Natural killer cell (primary cell): ENCODE measurements at regions not wholly inside any gene's neighbourhood (a gene's known extent, or its start where the extent isn't known, plus 50 kb on each side); places are given as distances from the start of the nearest gene placed in this dataset.

Experiments used
- ATAC-seq, 3 donors: fragments of 150-1000 bp in 2 of 3; fragments of 200-7000 bp in 1 of 3; cut with Tn5 transposase; 1 replicate in 1 of 3; 2 replicates in 2 of 3; pipeline ENCODE4 v1.10.0; 2021; ENCODE audit warnings: mild to moderate bottlenecking in 2 of 3, moderate library complexity in 2 of 3
- DNase-seq, 2 donors: peaks; one replicate each; pipeline versions ENCODE4 v3.0.0 to v3.0.0-alpha.2; 2013 to 2021; ENCODE audit warnings: mixed read lengths in 1 of 2
- H3K27ac ChIP-seq: one replicate; pipeline ENCODE4 v1.5.1; 2013; ENCODE audit warnings: mild to moderate bottlenecking, low read length
- H3K27me3 ChIP-seq: one replicate; pipeline ENCODE4 v1.6.1; 2013; ENCODE audit warnings: low read length; ENCODE audit not compliant: control insufficient read depth, insufficient read depth
- H3K36me3 ChIP-seq: one replicate; pipeline ENCODE4 v1.6.1; 2013; ENCODE audit warnings: low read length; ENCODE audit not compliant: control insufficient read depth, insufficient read depth
- H3K4me1 ChIP-seq: one replicate; pipeline ENCODE4 v1.6.1; 2013; ENCODE audit warnings: low read length; ENCODE audit not compliant: control insufficient read depth, insufficient read depth
- H3K4me3 ChIP-seq: one replicate; pipeline ENCODE4 v1.5.1; 2013; ENCODE audit warnings: low read length
- H3K9me3 ChIP-seq: one replicate; pipeline ENCODE4 v1.6.1; 2013; ENCODE audit warnings: low read length; ENCODE audit not compliant: control insufficient read depth, insufficient read depth
- H3K27ac Mint-ChIP-seq, 2 donors: one replicate each; pipeline ENCODE4 v1.8.0; 2022; ENCODE audit warnings: mild to moderate bottlenecking in 2 of 2, mixed read lengths in 2 of 2, moderate library complexity in 1 of 2
- H3K27me3 Mint-ChIP-seq, 2 donors: one replicate each; pipeline ENCODE4 v1.8.0; 2022; ENCODE audit warnings: low read depth in 2 of 2, mixed read lengths in 2 of 2
- H3K36me3 Mint-ChIP-seq: one replicate; pipeline ENCODE4 v1.8.0; 2022; ENCODE audit warnings: mixed read lengths
- H3K4me1 Mint-ChIP-seq, 2 donors: one replicate each; pipeline ENCODE4 v1.8.0; 2022; ENCODE audit warnings: mixed read lengths in 2 of 2
- H3K4me3 Mint-ChIP-seq: one replicate; pipeline ENCODE4 v1.8.0; 2022; ENCODE audit warnings: mild to moderate bottlenecking, moderate library complexity, mixed read lengths
- H3K9me3 Mint-ChIP-seq, 2 donors: one replicate each; pipeline ENCODE4 v1.8.0; 2022; ENCODE audit warnings: mixed read lengths in 2 of 2
- CTCF ChIP-seq: fragments of 200-600 bp; IDR thresholded peaks from one replicate; pipeline ENCODE4 v1.8.0; 2022; ENCODE audit warnings: antibody characterized with exemption
- WGBS: methylation state at CpG from one replicate; pipeline ENCODE4 v1.1.7; 2013; ENCODE audit warnings: missing lambda C conversion rate; ENCODE audit not compliant: insufficient coverage; 5-methylcytosine and 5-hydroxymethylcytosine counted together
- intact Hi-C: fragments of 100-400 bp; cut with micrococcal nuclease; formaldehyde crosslinking; loops from one replicate; pipeline ENCODE4 v1.14.2; 2022

GRCh38 chr3:73681198-73681597 is 56.5 kb upstream of the PDZRN3 start:
- Mint-ChIP-seq H3K4me3 (no peak overlapping the region), H3K27me3 (no peaks in the 10 kb centered on the region), H3K36me3 (no peaks in the 10 kb centered on the region), H3K9me3 (peaks cover 12% of the 10 kb centered on the region in 2 donors), H3K27ac (no peak overlapping the region), H3K4me1 (no peaks in the 10 kb centered on the region)
- Histone ChIP-seq H3K27me3 (no peaks in the 10 kb centered on the region), H3K27ac (no peak overlapping the region), H3K9me3 (no peaks in the 10 kb centered on the region), H3K4me1 (no peaks in the 10 kb centered on the region), H3K36me3 (no peaks in the 10 kb centered on the region), H3K4me3 (no peak overlapping the region)
- no CpG with 5 or more reads among the region's 1 CpG for WGBS
- intact Hi-C loops = no loop called here
- DNase-seq (no peak), ATAC-seq (no peak)
- no peak for TF ChIP-seq CTCF

GRCh38 chr3:73680391-73681095 is 55.8 kb upstream of the PDZRN3 start:
- Mint-ChIP-seq H3K27ac (no peak overlapping the region), H3K4me3 (no peak overlapping the region), H3K4me1 (no peaks in the 10 kb centered on the region), H3K36me3 (no peaks in the 10 kb centered on the region), H3K27me3 (no peaks in the 10 kb centered on the region), H3K9me3 (peaks cover 10 to 11% of the 10 kb centered on the region in 2 donors)
- intact Hi-C loops = no loop called here
- DNase-seq (no peak), ATAC-seq (no peak)
- no peaks in the 10 kb centered on the region for H3K36me3 ChIP-seq
- H3K4me1 ChIP-seq = no peaks in the 10 kb centered on the region
- no peaks in the 10 kb centered on the region for H3K9me3 ChIP-seq
- H3K4me3 ChIP-seq = no peak overlapping the region
- WGBS = 84% methylated on average over 6 of the region's 8 CpGs
- no peaks in the 10 kb centered on the region for H3K27me3 ChIP-seq
- H3K27ac ChIP-seq = no peak overlapping the region
- TF ChIP-seq CTCF = no peak

GRCh38 chr3:73677336-73678024 is 52.7 kb upstream of the PDZRN3 start:
- Histone ChIP-seq H3K27me3 (no peaks in the 10 kb centered on the region), H3K27ac (no peak overlapping the region), H3K9me3 (no peaks in the 10 kb centered on the region), H3K36me3 (no peaks in the 10 kb centered on the region), H3K4me1 (no peaks in the 10 kb centered on the region), H3K4me3 (no peak overlapping the region)
- Mint-ChIP-seq H3K4me3 (no peak overlapping the region), H3K36me3 (no peaks in the 10 kb centered on the region), H3K27ac (no peak overlapping the region), H3K27me3 (no peaks in the 10 kb centered on the region), H3K4me1 (no peaks in the 10 kb centered on the region), H3K9me3 (peaks cover 8 to 12% of the 10 kb centered on the region in 2 donors)
- intact Hi-C loops = no loop called here
- 90% methylated on average over 7 of the region's 7 CpGs for WGBS
- ATAC-seq (no peak), DNase-seq (no peak)
- TF ChIP-seq CTCF = no peak
